GM12874 (cell line): ENCODE measurements at regions not wholly inside any gene's neighbourhood (a gene's known extent, or its start where the extent isn't known, plus 50 kb on each side); places are given as distances from the start of the nearest gene placed in this dataset.

Experiments used
- CTCF ChIP-seq: IDR thresholded peaks from 2 replicates; pipeline ENCODE4 v1.5.1; 2011; ENCODE audit warnings: low read depth, mild to moderate bottlenecking, control low read depth, low read length, moderate library complexity; ENCODE audit not compliant: insufficient read depth

GRCh38 chr6:51360287-51360686, 541.6 kb downstream of the TFAP2B start:
- no peak for TF ChIP-seq CTCF

- no peak for TF ChIP-seq CTCF
These were observed 546.9 kb downstream of the TFAP2B start for GRCh38 chr6:51365566-51365965.

- no peak for TF ChIP-seq CTCF
These were observed 550.8 kb downstream of the TFAP2B start for GRCh38 chr6:51369485-51369884.

- no peak for TF ChIP-seq CTCF
These were observed 564.2 kb downstream of the TFAP2B start for GRCh38 chr6:51382847-51383246.

- TF ChIP-seq CTCF: no peak
These were observed 566.1 kb downstream of the TFAP2B start for GRCh38 chr6:51384736-51385135.

GRCh38 chr6:51386347-51386836, 567.7 kb downstream of the TFAP2B start:
- no peak for TF ChIP-seq CTCF

- TF ChIP-seq CTCF: no peak
These were observed 569.2 kb downstream of the TFAP2B start for GRCh38 chr6:51387907-51388306.

- no peak for TF ChIP-seq CTCF
These were observed 575.4 kb downstream of the TFAP2B start for GRCh38 chr6:51394061-51394460.
